ENCODE measurements at regions not wholly inside any gene's neighbourhood (a gene's known extent, or its start where the extent isn't known, plus 50 kb on each side); places are given as distances from the start of the nearest gene placed in this dataset.

DNA sequence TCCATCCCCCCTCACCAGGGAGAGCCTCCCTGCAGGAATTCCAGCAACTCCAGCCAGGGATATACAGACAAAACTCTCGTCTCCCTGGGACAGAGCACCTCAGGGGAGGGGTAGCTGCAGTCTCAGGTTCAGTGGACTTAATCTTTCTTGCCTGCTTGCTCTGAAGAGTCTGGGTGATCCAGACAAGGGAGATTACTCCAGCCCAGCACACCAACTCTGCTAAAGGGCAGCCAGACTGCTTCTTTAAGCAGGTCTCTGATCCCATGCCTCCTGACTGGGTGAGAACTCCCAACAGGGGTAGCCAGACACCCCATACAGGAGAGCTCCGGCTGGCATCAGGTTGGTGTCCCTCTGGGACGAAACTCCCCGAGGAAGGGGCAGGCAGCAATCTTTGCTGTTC is 888.7 kb downstream of the RAB28 start:
- TF ChIP-seq POLR2A (IDR thresholded peaks at IDR 0.05) = no peak
- TF ChIP-seq EP300 (IDR thresholded peaks at IDR 0.05) = no peak
- TF ChIP-seq, protein P1, sequence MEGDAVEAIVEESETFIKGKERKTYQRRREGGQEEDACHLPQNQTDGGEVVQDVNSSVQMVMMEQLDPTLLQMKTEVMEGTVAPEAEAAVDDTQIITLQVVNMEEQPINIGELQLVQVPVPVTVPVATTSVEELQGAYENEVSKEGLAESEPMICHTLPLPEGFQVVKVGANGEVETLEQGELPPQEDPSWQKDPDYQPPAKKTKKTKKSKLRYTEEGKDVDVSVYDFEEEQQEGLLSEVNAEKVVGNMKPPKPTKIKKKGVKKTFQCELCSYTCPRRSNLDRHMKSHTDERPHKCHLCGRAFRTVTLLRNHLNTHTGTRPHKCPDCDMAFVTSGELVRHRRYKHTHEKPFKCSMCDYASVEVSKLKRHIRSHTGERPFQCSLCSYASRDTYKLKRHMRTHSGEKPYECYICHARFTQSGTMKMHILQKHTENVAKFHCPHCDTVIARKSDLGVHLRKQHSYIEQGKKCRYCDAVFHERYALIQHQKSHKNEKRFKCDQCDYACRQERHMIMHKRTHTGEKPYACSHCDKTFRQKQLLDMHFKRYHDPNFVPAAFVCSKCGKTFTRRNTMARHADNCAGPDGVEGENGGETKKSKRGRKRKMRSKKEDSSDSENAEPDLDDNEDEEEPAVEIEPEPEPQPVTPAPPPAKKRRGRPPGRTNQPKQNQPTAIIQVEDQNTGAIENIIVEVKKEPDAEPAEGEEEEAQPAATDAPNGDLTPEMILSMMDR (IDR thresholded peaks at IDR 0.05) = no peak
- no peaks in the 10 kb centered on the region for H3K27me3 ChIP-seq
- H3K4me3 ChIP-seq = no peak overlapping the region
- DNase-seq (ENCODE audit: low spot score in 2 of 2) = no peak
- H3K4me1 ChIP-seq = no peaks in the 10 kb centered on the region
- WGBS, 2 donors = 87% methylated on average over 3 to 4 of the region's 4 CpGs
- H3K27ac ChIP-seq = no peak overlapping the region
- peaks cover 0 to 33% (median 0%) of the 10 kb centered on the region in 4 donors for H3K9me3 ChIP-seq
- no peaks in the 10 kb centered on the region for H3K36me3 ChIP-seq

DNA sequence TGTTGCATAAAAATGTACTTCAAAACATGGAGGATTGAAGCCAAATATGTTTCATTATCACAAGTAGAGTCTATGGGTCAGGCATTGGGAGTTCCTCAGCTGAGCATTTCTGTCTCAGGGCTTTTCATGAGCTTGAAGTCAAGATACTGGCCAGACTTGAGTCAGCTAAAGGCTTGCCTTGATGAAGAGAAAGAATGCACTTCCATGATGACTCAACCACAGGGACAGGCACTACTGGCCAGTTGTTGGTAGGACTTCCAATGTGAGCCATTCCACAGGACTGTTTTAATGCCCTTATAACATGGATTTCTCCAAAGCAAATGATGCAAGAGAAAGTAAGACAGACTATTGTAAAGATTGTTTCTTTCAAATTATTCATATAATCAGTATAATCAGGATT is 895.6 kb downstream of the RAB28 start:
- TF ChIP-seq EP300 (IDR thresholded peaks at IDR 0.05) (no peak), POLR2A (IDR thresholded peaks at IDR 0.05) (no peak)
- TF ChIP-seq, protein P1 (IDR thresholded peaks at IDR 0.05) = no peak
- Histone ChIP-seq H3K4me3 (no peak overlapping the region), H3K9me3 (no peaks in the 10 kb centered on the region), H3K27ac (no peak overlapping the region), H3K27me3 (no peaks in the 10 kb centered on the region), H3K36me3 (no peaks in the 10 kb centered on the region), H3K4me1 (no peaks in the 10 kb centered on the region)
- DNase-seq (ENCODE audit: low spot score in 2 of 2) = no peak

DNA sequence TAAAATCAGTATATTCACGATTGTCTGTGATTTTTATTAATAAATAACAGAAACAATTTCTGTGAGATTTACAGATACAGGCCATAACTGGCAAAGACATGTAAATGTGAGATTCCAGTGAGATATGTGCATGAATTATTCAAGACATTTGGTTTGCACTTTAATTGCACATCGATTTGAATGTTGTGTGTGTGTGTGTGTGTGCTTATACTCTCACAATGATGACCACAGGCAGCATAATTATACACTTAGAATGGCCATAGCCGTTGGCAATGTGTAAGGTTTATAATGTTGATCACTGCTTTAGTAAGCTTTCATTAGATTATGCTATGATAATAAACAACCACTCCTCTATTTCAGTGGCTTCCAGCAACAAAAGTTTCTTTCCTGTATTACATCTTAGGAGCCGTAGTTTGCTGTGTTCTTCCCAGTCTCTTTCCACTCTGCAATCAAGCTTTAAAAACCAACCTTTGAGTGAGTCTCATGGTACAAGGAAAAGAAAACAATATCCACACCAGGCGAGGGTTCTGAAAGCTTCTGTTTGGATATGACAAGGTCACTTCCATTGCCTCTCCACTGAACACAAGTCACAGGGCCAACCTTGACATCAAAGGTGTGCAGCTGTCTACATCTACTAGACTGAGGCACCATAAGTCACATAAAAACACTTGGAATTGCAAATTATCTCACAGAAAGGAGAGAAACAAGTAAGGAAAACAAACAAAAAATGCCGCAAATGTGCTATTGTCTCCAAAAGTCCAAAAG is 897.7 kb downstream of the RAB28 start:
- 77 to 79% methylated on average over 6 of the region's 6 CpGs for WGBS, 2 donors
- H3K4me1 ChIP-seq = no peaks in the 10 kb centered on the region
- no peaks in the 10 kb centered on the region for H3K27me3 ChIP-seq

DNA sequence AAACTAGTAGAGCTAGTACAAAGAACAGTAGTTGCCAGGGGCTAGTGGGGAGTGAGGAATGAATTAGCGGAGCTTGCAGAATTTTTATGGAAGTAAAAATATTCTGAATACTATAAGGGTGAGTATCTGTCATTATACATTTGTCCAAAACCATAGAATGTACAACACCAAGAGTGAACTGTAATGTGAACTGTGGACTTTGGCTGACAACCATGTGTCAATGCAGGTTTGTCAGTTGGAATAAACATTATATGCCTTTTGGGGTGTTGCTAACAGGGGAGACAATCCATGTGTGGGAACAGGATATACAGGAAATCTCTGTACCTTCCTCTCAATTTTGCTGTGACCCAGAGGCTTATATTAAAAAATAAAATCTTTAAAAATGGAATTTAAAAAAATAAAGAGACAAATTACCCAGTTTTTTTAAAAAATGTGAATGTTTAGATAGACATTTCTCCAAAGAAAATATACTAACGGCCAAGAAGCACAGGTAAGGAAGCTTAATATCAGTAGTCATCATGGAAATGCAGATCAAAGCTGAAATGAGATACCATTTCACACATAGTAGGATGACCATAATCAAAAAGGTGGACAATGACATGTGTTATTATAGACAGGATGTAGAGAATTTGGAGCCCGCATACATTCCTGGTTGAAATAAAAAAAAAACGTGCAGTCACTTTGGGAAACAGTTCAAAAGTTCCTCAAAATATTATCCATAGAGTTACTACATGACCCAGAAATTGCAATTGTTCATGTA is 899.8 kb downstream of the RAB28 start:
- Histone ChIP-seq H3K9me3 (no peaks in the 10 kb centered on the region), H3K27ac (no peak overlapping the region), H3K36me3 (no peaks in the 10 kb centered on the region), H3K27me3 (no peaks in the 10 kb centered on the region), H3K4me1 (no peaks in the 10 kb centered on the region), H3K4me3 (no peak overlapping the region)
- DNase-seq (ENCODE audit: low spot score in 2 of 2) = no peak
- TF ChIP-seq POLR2A (IDR thresholded peaks at IDR 0.05) (no peak), EP300 (IDR thresholded peaks at IDR 0.05) (no peak)
- TF ChIP-seq, protein P1 (IDR thresholded peaks at IDR 0.05) = no peak
- WGBS, 2 donors = 43 to 64% methylated on average over 4 of the region's 4 CpGs

More for the DNA sequence above, 897.7 kb downstream of the RAB28 start:
- no peak for DNase-seq (ENCODE audit: low spot score in 2 of 2)
- Histone ChIP-seq H3K27ac (no peak overlapping the region), H3K36me3 (no peaks in the 10 kb centered on the region), H3K9me3 (no peaks in the 10 kb centered on the region), H3K4me3 (no peak overlapping the region)
- no peak for TF ChIP-seq POLR2A (IDR thresholded peaks at IDR 0.05)
- TF ChIP-seq, protein P1 (IDR thresholded peaks at IDR 0.05) = no peak
- TF ChIP-seq EP300 (IDR thresholded peaks at IDR 0.05) = no peak

DNA sequence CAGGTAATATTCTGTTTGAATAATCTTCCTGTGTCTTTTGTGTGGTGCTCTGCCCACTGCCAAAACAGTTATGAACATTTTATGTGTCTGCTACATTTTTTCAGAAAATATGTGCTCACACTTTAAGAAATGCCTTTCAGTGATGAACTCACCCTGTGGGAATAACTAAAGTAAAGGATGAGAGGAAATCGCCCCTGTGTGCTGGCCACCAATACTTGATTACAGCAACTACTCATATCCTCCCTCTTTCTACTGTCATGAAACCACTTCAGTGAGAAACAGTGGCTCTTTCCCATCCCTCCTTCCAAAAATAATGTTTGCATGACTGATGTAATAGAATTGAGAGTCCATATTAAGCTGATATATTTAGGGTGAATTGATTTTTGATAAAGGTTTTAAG is 900.9 kb downstream of the RAB28 start:
- WGBS, 2 donors = 38 to 48% methylated on average over 1 of the region's 1 CpG
- H3K4me3 ChIP-seq = no peak overlapping the region
- no peak overlapping the region for H3K27ac ChIP-seq
- TF ChIP-seq, protein P1 (IDR thresholded peaks at IDR 0.05) = no peak
- TF ChIP-seq EP300 (IDR thresholded peaks at IDR 0.05) = no peak
- TF ChIP-seq POLR2A (IDR thresholded peaks at IDR 0.05) = no peak
- no peaks in the 10 kb centered on the region for H3K4me1 ChIP-seq
- no peaks in the 10 kb centered on the region for H3K9me3 ChIP-seq
- no peaks in the 10 kb centered on the region for H3K36me3 ChIP-seq
- no peak for DNase-seq (ENCODE audit: low spot score in 2 of 2)
- H3K27me3 ChIP-seq = no peaks in the 10 kb centered on the region

All from tibial nerve (tissue), 4 donors.